Parathyroid adenoma (tissue), 2 donors: ENCODE measurements at regions not wholly inside any gene's neighbourhood (a gene's known extent, or its start where the extent isn't known, plus 50 kb on each side); places are given as distances from the start of the nearest gene placed in this dataset.

Experiments used
- H2AFZ ChIP-seq: fragments of 300-600 bp; sonication (generic); one replicate; pipeline ENCODE4 v1.7.0; 2017; ENCODE audit warnings: antibody characterized with exemption, mild to moderate bottlenecking
- H3K27ac ChIP-seq: fragments of 300-600 bp; sonication (generic); one replicate; pipeline ENCODE4 v1.7.0; 2017
- H3K27me3 ChIP-seq: fragments of 300-600 bp; sonication (generic); one replicate; pipeline ENCODE4 v1.7.0; 2017; ENCODE audit warnings: low read length; ENCODE audit not compliant: control insufficient read depth, insufficient read depth
- H3K36me3 ChIP-seq: fragments of 300-600 bp; sonication (generic); one replicate; pipeline ENCODE4 v1.7.0; 2017; ENCODE audit warnings: low read length; ENCODE audit not compliant: control insufficient read depth, insufficient read depth
- H3K4me1 ChIP-seq: fragments of 300-600 bp; sonication (generic); one replicate; pipeline ENCODE4 v1.7.0; 2017; ENCODE audit warnings: control low read depth
- H3K4me2 ChIP-seq: fragments of 300-600 bp; sonication (generic); one replicate; pipeline ENCODE4 v1.7.0; 2017; ENCODE audit warnings: low read length
- H3K4me3 ChIP-seq: fragments of 300-600 bp; sonication (generic); one replicate; pipeline ENCODE4 v1.7.0; 2017; ENCODE audit warnings: low read depth, low read length
- H3K79me2 ChIP-seq: fragments of 300-600 bp; sonication (generic); one replicate; pipeline ENCODE4 v1.7.0; 2017; ENCODE audit warnings: control low read depth
- H3K9ac ChIP-seq: fragments of 300-600 bp; sonication (generic); one replicate; pipeline ENCODE4 v1.7.0; 2017; ENCODE audit warnings: mild to moderate bottlenecking
- H3K9me3 ChIP-seq: fragments of 300-600 bp; sonication (generic); one replicate; pipeline ENCODE4 v1.7.0; 2017; ENCODE audit warnings: low read length; ENCODE audit not compliant: control insufficient read depth
- TF ChIP-seq, protein P1 (sequence below): fragments of 300-600 bp; sonication (generic); IDR thresholded peaks from one replicate; pipeline ENCODE4 v1.7.0; 2017; ENCODE audit warnings: antibody characterized with exemption, mild to moderate bottlenecking
- donor health status: primary hyperparathyroidism.

DNA sequence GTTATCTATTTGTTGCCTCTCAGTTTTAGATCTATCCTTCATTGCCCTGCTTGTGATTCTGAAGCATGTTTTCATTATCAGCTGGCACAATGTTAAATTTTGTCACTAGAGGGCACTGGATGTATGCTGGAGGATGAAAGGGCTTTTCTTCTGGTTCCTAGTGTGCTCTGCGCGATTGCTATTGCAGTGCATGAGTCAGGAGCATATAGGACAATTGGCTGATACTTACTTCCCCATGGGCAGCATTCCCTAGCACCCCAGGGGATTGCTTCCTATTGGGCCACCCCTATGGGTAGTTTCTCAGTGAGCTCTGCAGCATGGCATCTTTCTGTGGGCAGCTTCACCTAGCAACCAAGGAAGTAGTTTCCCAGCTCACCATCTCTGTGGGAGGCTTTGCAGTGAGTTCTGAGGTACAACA lies 280.3 kb upstream of the SYNCRIP start:
- TF ChIP-seq, protein P1, sequence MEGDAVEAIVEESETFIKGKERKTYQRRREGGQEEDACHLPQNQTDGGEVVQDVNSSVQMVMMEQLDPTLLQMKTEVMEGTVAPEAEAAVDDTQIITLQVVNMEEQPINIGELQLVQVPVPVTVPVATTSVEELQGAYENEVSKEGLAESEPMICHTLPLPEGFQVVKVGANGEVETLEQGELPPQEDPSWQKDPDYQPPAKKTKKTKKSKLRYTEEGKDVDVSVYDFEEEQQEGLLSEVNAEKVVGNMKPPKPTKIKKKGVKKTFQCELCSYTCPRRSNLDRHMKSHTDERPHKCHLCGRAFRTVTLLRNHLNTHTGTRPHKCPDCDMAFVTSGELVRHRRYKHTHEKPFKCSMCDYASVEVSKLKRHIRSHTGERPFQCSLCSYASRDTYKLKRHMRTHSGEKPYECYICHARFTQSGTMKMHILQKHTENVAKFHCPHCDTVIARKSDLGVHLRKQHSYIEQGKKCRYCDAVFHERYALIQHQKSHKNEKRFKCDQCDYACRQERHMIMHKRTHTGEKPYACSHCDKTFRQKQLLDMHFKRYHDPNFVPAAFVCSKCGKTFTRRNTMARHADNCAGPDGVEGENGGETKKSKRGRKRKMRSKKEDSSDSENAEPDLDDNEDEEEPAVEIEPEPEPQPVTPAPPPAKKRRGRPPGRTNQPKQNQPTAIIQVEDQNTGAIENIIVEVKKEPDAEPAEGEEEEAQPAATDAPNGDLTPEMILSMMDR, result peak; percentile 85
- H3K79me2 ChIP-seq, result no peaks in the 10 kb centered on the region
- H3K9ac ChIP-seq, result no peak overlapping the region
- H3K4me3 ChIP-seq, result no peak overlapping the region
- no peaks in the 10 kb centered on the region for H3K36me3 ChIP-seq
- H2AFZ ChIP-seq, result peak overlapping the region; percentile 3
- no peaks in the 10 kb centered on the region for H3K27me3 ChIP-seq
- no peaks in the 10 kb centered on the region for H3K4me1 ChIP-seq
- H3K4me2 ChIP-seq, result no peak overlapping the region
- no peaks in the 10 kb centered on the region for H3K9me3 ChIP-seq
- no peak overlapping the region for H3K27ac ChIP-seq

DNA sequence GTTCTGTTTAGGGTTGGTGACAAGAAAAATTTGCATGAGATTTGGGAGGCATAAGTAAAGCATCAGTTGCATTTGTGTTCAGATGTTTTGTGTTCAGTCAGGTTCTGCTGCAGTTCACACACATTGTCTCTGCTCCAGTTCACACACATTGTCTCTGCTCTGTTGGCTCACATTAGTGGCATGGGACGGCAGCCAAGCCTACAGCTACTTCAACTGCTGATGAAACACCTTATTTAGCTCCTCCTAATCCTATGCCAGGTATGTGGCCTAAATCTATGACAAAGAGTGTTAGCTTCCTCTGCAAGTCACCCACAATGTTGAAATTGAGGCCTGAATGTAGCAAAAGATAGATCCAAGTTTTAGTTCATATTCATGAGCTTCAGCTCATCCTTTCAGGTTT lies 278.1 kb upstream of the SYNCRIP start:
- TF ChIP-seq, protein P1, result no peak
- H3K9me3 ChIP-seq, result no peaks in the 10 kb centered on the region
- H2AFZ ChIP-seq, result no peak overlapping the region
- H3K36me3 ChIP-seq, result no peaks in the 10 kb centered on the region
- no peak overlapping the region for H3K4me2 ChIP-seq
- H3K27ac ChIP-seq, result no peak overlapping the region
- no peaks in the 10 kb centered on the region for H3K27me3 ChIP-seq
- no peaks in the 10 kb centered on the region for H3K4me1 ChIP-seq
- H3K4me3 ChIP-seq, result no peak overlapping the region
- no peak overlapping the region for H3K9ac ChIP-seq
- no peaks in the 10 kb centered on the region for H3K79me2 ChIP-seq

GRCh38 chr6:85917522-85917921 lies 274.8 kb upstream of the SYNCRIP start:
- H2AFZ ChIP-seq, result no peak overlapping the region
- no peak overlapping the region for H3K4me3 ChIP-seq

DNA sequence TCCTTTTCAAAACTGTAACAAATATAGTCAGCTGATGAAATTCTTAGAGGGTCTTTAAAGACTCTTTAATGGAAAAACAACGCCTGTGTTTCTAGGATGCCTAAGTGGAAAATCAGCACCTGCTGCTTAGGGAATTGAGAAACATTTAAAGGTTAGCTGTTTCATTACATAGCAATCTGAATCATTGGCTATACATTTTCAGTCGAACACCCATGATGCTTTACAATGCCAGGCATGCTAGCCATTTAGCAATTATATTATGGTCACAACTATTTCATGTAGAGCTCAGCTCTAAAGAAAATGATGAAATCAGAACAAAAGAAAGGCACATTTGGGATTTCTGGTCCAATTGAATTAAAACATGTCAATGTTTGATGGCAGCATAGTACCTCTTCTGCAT lies 270.3 kb upstream of the SYNCRIP start:
- Histone ChIP-seq H3K36me3 (no peaks in the 10 kb centered on the region), H3K79me2 (no peaks in the 10 kb centered on the region), H3K9ac (no peak overlapping the region), H3K4me2 (no peak overlapping the region), H3K27me3 (no peaks in the 10 kb centered on the region), H2AFZ (no peak overlapping the region), H3K9me3 (no peaks in the 10 kb centered on the region), H3K4me3 (no peak overlapping the region), H3K27ac (no peak overlapping the region), H3K4me1 (no peaks in the 10 kb centered on the region)
- TF ChIP-seq, protein P1, result no peak

More at GRCh38 chr6:85917522-85917921, 274.8 kb upstream of the SYNCRIP start:
- no peaks in the 10 kb centered on the region for H3K36me3 ChIP-seq
- no peaks in the 10 kb centered on the region for H3K9me3 ChIP-seq
- H3K4me2 ChIP-seq, result no peak overlapping the region
- H3K27ac ChIP-seq, result no peak overlapping the region
- no peaks in the 10 kb centered on the region for H3K79me2 ChIP-seq
- H3K27me3 ChIP-seq, result no peaks in the 10 kb centered on the region
- H3K9ac ChIP-seq, result no peak overlapping the region
- H3K4me1 ChIP-seq, result no peaks in the 10 kb centered on the region
- TF ChIP-seq, protein P1, result no peak

DNA sequence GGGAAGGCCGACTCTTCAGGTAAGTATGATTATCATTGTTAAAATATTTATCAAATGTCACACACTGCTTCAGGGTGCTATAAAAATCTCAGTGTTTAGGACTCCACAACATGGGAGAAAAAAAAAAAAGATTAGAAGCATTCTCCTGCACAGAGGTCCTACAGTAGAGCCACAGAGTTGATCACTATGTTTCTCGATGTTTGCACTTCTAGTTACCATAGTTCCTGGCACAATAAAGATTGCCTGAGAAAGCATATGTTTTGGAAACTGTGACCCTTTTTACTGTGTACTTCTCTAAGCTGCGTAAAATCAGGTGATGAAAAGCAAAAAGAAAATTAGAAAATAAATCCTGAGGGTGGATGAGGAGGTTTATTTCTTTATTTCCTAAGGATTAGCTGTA lies 269.9 kb upstream of the SYNCRIP start:
- no peaks in the 10 kb centered on the region for H3K36me3 ChIP-seq
- no peak overlapping the region for H3K9ac ChIP-seq
- TF ChIP-seq, protein P1, result no peak
- H3K4me2 ChIP-seq, result no peak overlapping the region
- H3K9me3 ChIP-seq, result no peaks in the 10 kb centered on the region
- no peaks in the 10 kb centered on the region for H3K4me1 ChIP-seq
- no peak overlapping the region for H3K4me3 ChIP-seq
- no peaks in the 10 kb centered on the region for H3K79me2 ChIP-seq
- no peaks in the 10 kb centered on the region for H3K27me3 ChIP-seq
- H2AFZ ChIP-seq, result no peak overlapping the region
- no peak overlapping the region for H3K27ac ChIP-seq
